SU-DHL-6 (cell line): ENCODE measurements at regions not wholly inside any gene's neighbourhood (a gene's known extent, or its start where the extent isn't known, plus 50 kb on each side); places are given as distances from the start of the nearest gene placed in this dataset.

Experiments used
- CTCF ChIP-seq: fragments of 200-600 bp; sonication (generic); IDR thresholded peaks from one replicate; pipeline ENCODE4 v1.5.1; 2017; ENCODE audit warnings: antibody characterized with exemption, mild to moderate bottlenecking, low read length, moderate library complexity; ENCODE audit not compliant: insufficient read depth, poor library complexity, severe bottlenecking
- EZH2phosphoT487 ChIP-seq: fragments of 200-600 bp; sonication (generic), shearing (Covaris generic); conservative IDR thresholded peaks from 2 replicates; pipeline ENCODE4 v1.6.1; 2018; ENCODE audit warnings: mild to moderate bottlenecking, antibody characterized with exemption, low read length, moderate library complexity, mixed read lengths

- no peak for TF ChIP-seq CTCF
- no peak for TF ChIP-seq EZH2phosphoT487
These were observed 415.2 kb upstream of the ZMIZ1 start for GRCh38 chr10:78653555-78653954.
